ENCODE measurements at regions not wholly inside any gene's neighbourhood (a gene's known extent, or its start where the extent isn't known, plus 50 kb on each side); places are given as distances from the start of the nearest gene placed in this dataset.
A peak's percentile ranks its signal among the peaks of the same experiment; 100 is the strongest.
"Not testable (repeated sequence)": the region's sequence is repeated elsewhere in the genome, so short reads cannot be mapped to it uniquely, and the experiment has no call there.

DNA sequence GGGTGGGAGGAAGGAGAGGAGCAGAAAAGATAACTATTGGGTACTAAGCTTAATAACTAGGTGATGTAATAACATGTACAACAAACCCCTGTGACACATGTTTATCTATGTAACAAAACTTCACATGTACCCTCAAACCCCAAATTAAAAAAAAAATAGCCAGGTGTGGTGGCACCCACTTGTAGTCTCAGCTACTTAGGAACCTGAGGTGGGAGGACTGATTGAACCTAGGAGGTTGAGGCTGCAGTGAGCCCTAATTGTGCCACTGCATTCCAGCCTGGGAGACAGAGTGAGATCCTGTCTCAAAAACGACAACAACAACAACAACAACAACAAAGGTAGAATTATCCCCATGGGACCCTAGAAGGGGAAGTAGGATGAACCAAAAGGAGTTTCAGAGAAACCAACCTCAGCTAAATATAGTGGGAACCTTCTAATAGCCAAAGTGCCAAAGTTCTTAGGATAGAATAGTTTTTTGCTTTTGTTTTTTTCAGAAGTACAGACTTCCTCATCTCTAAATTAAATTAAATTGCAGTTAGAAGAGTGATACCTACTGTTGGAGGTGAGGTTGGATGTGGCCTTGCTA lies 67.9 kb upstream of the MEGF10 start:
- H3K4me1 ChIP-seq (ENCODE audit: control insufficient read depth in 1 of 2, insufficient read depth in 2 of 2, low read length in 2 of 2); H3K27me3 ChIP-seq (ENCODE audit: control insufficient read depth in 1 of 2, insufficient read depth in 2 of 2, low read length in 1 of 2); DNase-seq; ATAC-seq (ENCODE audit: low FRiP score); H3K9me3 ChIP-seq (ENCODE audit: control insufficient read depth, low read length); H3K27ac ChIP-seq (ENCODE audit: low read depth in 1 of 2, low read length in 2 of 2); intact Hi-C loops (cut with DNase I); H3K36me3 ChIP-seq (ENCODE audit: control insufficient read depth in 1 of 2, insufficient read depth in 2 of 2, low read length in 1 of 2); H3K4me3 ChIP-seq (ENCODE audit: low read length in 2 of 2): not testable (repeated sequence)
- WGBS, 2 donors, result 69 to 71% methylated on average over 1 of the region's 1 CpG

DNA sequence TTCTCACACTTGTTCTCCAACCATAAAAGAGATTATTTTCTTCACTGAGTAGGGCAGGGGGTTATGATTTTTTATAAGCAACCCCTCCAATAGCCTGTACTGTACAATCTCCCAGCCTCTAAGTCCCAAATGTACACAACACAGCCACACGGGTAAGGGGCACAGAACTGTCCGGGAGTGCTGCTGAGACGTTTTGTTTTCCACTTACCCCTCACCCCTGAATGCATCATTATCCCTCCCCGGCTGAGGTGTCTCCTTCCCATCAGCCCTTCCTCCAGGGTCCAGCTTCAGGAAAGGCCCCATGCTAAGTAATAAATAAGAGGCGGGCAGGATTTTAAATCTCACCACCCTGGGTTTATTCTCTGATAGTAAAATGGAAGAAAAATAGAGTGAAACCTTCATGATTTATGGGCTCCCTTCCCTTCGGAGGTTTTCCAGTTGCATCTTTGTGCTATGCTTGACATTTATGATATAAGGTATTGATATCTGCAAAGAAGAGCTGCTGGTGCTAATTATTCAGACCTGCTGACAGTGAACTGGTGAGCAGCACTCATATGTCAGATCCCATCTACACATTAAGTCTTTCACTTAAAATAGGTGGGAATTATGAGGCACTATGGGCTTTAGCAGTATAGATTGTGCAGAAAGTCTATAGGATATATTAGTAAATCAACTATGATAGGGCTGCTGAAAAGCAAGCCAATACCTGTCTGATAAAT lies 67.2 kb upstream of the MEGF10 start:
- no peak overlapping the region for H3K4me3 ChIP-seq (ENCODE audit: low read length in 2 of 2)
- DNase-seq, result no peak
- H3K4me1 ChIP-seq (ENCODE audit: control insufficient read depth in 1 of 2, insufficient read depth in 2 of 2, low read length in 2 of 2), result no peaks in the 10 kb centered on the region
- no peaks in the 10 kb centered on the region for H3K36me3 ChIP-seq (ENCODE audit: control insufficient read depth in 1 of 2, insufficient read depth in 2 of 2, low read length in 1 of 2)
- no peak for ATAC-seq (ENCODE audit: low FRiP score)
- 35 to 56% methylated on average over 6 of the region's 6 CpGs for WGBS, 2 donors
- no peak overlapping the region for H3K27ac ChIP-seq (ENCODE audit: low read depth in 1 of 2, low read length in 2 of 2)
- intact Hi-C loops (cut with DNase I), result no loop called here
- H3K9me3 ChIP-seq (ENCODE audit: control insufficient read depth, low read length), result no peaks in the 10 kb centered on the region
- H3K27me3 ChIP-seq (ENCODE audit: control insufficient read depth in 1 of 2, insufficient read depth in 2 of 2, low read length in 1 of 2), result no peaks in the 10 kb centered on the region

DNA sequence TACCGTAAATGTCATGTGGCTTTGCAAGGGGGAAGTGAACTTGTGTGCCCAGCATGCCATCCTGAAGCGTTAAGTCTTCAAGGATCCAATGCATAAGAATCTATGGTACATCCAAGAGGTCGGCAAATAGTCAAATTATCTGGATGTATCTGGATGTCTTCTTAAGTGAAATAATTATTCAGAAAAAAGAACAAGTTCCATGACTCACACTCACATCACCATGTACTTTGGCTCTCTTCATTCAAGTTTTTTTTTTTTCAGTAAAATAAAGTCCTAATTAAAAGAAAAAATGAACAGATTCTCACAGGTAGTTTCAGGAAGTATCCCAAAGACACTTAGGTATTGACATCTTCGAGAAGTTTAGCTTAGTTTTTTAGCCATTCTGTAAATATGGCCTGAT lies 62.7 kb upstream of the MEGF10 start:
- no peaks in the 10 kb centered on the region for H3K27me3 ChIP-seq (ENCODE audit: control insufficient read depth in 1 of 2, insufficient read depth in 2 of 2, low read length in 1 of 2)
- H3K4me3 ChIP-seq (ENCODE audit: low read length in 2 of 2), result no peak overlapping the region
- intact Hi-C loops (cut with DNase I), result no loop called here
- no peaks in the 10 kb centered on the region for H3K4me1 ChIP-seq (ENCODE audit: control insufficient read depth in 1 of 2, insufficient read depth in 2 of 2, low read length in 2 of 2)
- H3K27ac ChIP-seq (ENCODE audit: low read depth in 1 of 2, low read length in 2 of 2), result no peak overlapping the region
- ATAC-seq (ENCODE audit: low FRiP score), result no peak
- H3K36me3 ChIP-seq (ENCODE audit: control insufficient read depth in 1 of 2, insufficient read depth in 2 of 2, low read length in 1 of 2), result no peaks in the 10 kb centered on the region
- no peak for DNase-seq
- no peaks in the 10 kb centered on the region for H3K9me3 ChIP-seq (ENCODE audit: control insufficient read depth, low read length)
- 96 to 100% methylated on average over 4 of the region's 4 CpGs for whole genome bisulfite sequencing, 2 donors

DNA sequence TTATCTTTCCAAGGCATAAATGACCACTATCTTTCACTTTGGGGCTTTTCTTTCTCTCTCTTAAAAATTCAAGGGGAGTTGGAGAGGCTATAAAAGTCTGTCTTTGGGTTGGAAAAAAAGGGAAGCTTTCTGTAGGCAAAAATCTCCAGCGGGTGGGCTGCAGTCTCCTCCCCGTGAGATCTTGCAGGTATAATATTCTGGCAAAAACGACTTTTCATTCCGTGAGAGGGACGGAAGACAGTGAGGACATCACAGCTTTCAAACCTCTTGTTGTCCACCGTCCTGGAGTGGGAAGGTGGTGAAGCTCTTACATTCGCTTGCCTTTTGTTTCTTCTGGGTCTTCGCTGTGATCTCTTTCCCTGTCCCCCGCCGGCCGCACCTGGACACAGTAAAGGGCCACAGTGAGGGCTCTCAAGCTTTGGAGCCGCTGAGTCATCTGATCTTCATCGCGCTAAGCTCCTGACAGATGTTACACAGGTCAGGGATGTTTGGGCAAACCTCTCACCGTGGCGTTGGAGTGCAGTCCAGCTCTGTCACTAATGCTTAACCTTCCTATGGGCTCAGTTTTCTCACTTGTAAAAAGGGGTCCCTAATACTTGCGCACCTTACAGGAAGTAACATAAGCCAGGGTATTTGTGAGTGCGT lies 61.9 kb upstream of the MEGF10 start:
- ATAC-seq (ENCODE audit: low FRiP score) (no peak), DNase-seq (peak in 1 of 2 donors; percentile 54)
- Histone ChIP-seq H3K4me3 (ENCODE audit: low read length in 2 of 2) (peak overlapping the region; percentile 33 to 63), H3K27ac (ENCODE audit: low read depth in 1 of 2, low read length in 2 of 2) (no peak overlapping the region), H3K4me1 (ENCODE audit: control insufficient read depth in 1 of 2, insufficient read depth in 2 of 2, low read length in 2 of 2) (no peaks in the 10 kb centered on the region), H3K36me3 (ENCODE audit: control insufficient read depth in 1 of 2, insufficient read depth in 2 of 2, low read length in 1 of 2) (no peaks in the 10 kb centered on the region), H3K9me3 (ENCODE audit: control insufficient read depth, low read length) (no peaks in the 10 kb centered on the region), H3K27me3 (ENCODE audit: control insufficient read depth in 1 of 2, insufficient read depth in 2 of 2, low read length in 1 of 2) (no peaks in the 10 kb centered on the region)
- intact Hi-C loops (cut with DNase I), result no loop called here
- 51 to 60% methylated on average over 18 of the region's 18 CpGs for WGBS, 2 donors

DNA sequence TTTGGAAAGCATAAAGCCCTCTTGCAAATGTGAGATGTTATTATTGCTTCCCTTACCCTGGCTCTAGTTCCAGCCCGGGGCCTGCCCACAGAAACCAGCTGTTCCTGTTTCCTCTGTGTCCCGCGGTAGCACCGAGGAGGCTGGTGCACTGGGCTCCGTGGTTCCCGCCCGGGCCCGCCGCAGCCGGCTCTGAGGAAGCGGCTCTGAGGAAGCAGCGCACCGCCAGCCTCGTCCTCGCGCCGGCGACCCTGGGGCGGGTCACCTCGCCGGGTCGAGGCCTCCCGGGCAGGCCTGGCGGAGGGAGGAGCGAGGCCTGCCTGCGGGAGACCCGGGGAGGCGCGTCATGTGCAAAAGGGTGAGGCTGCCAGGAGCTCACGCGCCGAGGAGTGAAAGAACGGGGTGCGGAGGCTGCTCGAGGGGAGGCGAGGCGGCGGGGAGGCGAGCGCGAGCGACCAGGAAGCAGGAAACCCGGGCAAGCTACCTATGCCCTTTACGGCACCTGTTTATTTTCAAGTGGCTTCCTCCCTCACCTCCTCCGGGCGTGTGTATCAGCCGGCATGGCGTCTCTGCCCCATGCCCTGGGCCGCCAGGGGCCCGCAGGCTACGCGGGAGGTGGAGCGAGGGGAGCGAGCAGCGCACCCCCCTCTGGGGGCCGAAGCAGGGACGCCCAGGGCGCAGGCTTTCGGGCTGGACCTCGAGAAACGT lies 61.3 kb upstream of the MEGF10 start:
- 0 to 1% methylated on average over 50 to 61 of the region's 61 CpGs for WGBS, 2 donors

DNA sequence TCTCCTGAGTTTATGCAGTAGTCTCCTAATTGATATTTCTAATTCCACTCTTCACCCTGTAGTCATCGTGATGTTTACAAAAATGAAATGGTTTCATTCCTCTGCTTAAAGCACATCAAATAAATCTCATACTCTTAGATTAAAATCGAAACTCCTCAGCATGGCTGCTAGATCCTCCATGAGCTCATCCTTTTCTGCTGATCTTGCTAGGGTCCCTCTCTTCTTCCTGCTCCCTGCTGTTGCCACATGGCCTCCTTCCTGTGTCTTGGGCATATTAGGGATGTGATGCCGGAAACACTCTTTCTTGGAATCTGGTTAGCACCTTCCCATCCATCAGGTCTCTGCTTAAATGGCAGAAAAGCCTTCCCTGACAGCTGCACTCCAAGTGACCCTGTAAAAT lies 59.5 kb upstream of the MEGF10 start:
- WGBS, 2 donors, result 98 to 99% methylated on average over 3 of the region's 3 CpGs
- no peak for ATAC-seq (ENCODE audit: low FRiP score)
- no peaks in the 10 kb centered on the region for H3K36me3 ChIP-seq (ENCODE audit: control insufficient read depth in 1 of 2, insufficient read depth in 2 of 2, low read length in 1 of 2)
- intact Hi-C loops (cut with DNase I), result no loop called here
- no peak overlapping the region for H3K27ac ChIP-seq (ENCODE audit: low read depth in 1 of 2, low read length in 2 of 2)
- no peak overlapping the region for H3K4me3 ChIP-seq (ENCODE audit: low read length in 2 of 2)
- H3K9me3 ChIP-seq (ENCODE audit: control insufficient read depth, low read length), result no peaks in the 10 kb centered on the region
- H3K27me3 ChIP-seq (ENCODE audit: control insufficient read depth in 1 of 2, insufficient read depth in 2 of 2, low read length in 1 of 2), result no peaks in the 10 kb centered on the region
- DNase-seq, result no peak
- no peaks in the 10 kb centered on the region for H3K4me1 ChIP-seq (ENCODE audit: control insufficient read depth in 1 of 2, insufficient read depth in 2 of 2, low read length in 2 of 2)

More for the DNA sequence above, 61.3 kb upstream of the MEGF10 start:
- no peaks in the 10 kb centered on the region for H3K9me3 ChIP-seq (ENCODE audit: control insufficient read depth, low read length)
- H3K4me3 ChIP-seq (ENCODE audit: low read length in 2 of 2), result peak overlapping the region; percentile 33 to 63
- no peak overlapping the region for H3K27ac ChIP-seq (ENCODE audit: low read depth in 1 of 2, low read length in 2 of 2)
- no peaks in the 10 kb centered on the region for H3K27me3 ChIP-seq (ENCODE audit: control insufficient read depth in 1 of 2, insufficient read depth in 2 of 2, low read length in 1 of 2)
- DNase-seq, result peak; percentile 82 to 86
- peak; percentile 78 for ATAC-seq (ENCODE audit: low FRiP score)
- H3K4me1 ChIP-seq (ENCODE audit: control insufficient read depth in 1 of 2, insufficient read depth in 2 of 2, low read length in 2 of 2), result no peaks in the 10 kb centered on the region
- H3K36me3 ChIP-seq (ENCODE audit: control insufficient read depth in 1 of 2, insufficient read depth in 2 of 2, low read length in 1 of 2), result no peaks in the 10 kb centered on the region
- intact Hi-C loops (cut with DNase I), result no loop called here

DNA sequence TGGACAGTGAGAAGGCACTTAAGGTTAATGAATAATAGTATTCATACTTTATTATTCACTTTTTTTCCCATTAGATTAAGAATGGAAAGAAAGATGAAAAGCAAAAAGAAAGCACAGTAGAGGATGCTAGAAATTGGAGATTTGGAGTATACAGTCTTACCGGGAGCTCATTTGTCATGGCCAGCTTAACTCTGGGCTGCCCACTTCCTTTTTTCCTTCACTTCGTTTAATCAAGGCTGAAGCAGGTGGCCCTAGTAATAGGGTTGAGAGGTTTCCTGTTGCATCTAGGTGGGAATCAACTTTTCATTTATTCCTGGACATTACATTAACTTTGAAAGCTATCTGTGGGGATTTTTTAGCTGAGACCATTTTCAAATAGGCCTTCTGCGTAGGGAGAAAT lies 57.0 kb upstream of the MEGF10 start:
- DNase-seq, result no peak
- Histone ChIP-seq H3K27ac (ENCODE audit: low read depth in 1 of 2, low read length in 2 of 2) (no peak overlapping the region), H3K36me3 (ENCODE audit: control insufficient read depth in 1 of 2, insufficient read depth in 2 of 2, low read length in 1 of 2) (no peaks in the 10 kb centered on the region), H3K4me1 (ENCODE audit: control insufficient read depth in 1 of 2, insufficient read depth in 2 of 2, low read length in 2 of 2) (no peaks in the 10 kb centered on the region), H3K9me3 (ENCODE audit: control insufficient read depth, low read length) (peaks cover 3% of the 10 kb centered on the region), H3K27me3 (ENCODE audit: control insufficient read depth in 1 of 2, insufficient read depth in 2 of 2, low read length in 1 of 2) (no peaks in the 10 kb centered on the region), H3K4me3 (ENCODE audit: low read length in 2 of 2) (no peak overlapping the region)
- WGBS, 2 donors, result 81 to 85% methylated on average over 3 of the region's 3 CpGs
- intact Hi-C loops (cut with DNase I), result no loop called here
- no peak for ATAC-seq (ENCODE audit: low FRiP score)

DNA sequence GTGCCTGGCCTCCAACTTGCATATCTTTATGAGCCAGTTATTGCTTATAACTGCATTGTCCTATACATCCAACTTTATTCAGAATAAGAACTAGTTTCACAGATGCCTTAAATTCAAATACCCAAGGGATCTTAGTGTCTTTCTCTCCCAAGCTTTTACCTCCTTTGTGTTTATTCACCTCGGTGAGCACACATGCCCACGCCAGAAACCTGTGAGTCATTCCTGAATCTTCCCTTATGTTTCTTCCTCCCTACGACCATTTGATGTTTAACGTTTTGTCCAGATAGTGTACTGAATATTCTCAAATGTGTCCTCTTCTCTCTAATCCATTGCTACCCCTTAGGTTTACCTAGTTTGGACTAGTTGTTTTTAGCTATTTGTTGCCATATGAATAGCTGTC lies 55.5 kb upstream of the MEGF10 start:
- no peaks in the 10 kb centered on the region for H3K4me1 ChIP-seq (ENCODE audit: control insufficient read depth in 1 of 2, insufficient read depth in 2 of 2, low read length in 2 of 2)
- H3K9me3 ChIP-seq (ENCODE audit: control insufficient read depth, low read length), result peaks cover 3% of the 10 kb centered on the region
- no peak for ATAC-seq (ENCODE audit: low FRiP score)
- H3K4me3 ChIP-seq (ENCODE audit: low read length in 2 of 2), result no peak overlapping the region
- no peaks in the 10 kb centered on the region for H3K36me3 ChIP-seq (ENCODE audit: control insufficient read depth in 1 of 2, insufficient read depth in 2 of 2, low read length in 1 of 2)
- H3K27ac ChIP-seq (ENCODE audit: low read depth in 1 of 2, low read length in 2 of 2), result no peak overlapping the region
- no peaks in the 10 kb centered on the region for H3K27me3 ChIP-seq (ENCODE audit: control insufficient read depth in 1 of 2, insufficient read depth in 2 of 2, low read length in 1 of 2)
- intact Hi-C loops (cut with DNase I), result no loop called here
- 87 to 90% methylated on average over 4 of the region's 4 CpGs for WGBS, 2 donors
- DNase-seq, result no peak
